ENCODE measurements at regions not wholly inside any gene's neighbourhood (a gene's known extent, or its start where the extent isn't known, plus 50 kb on each side); places are given as distances from the start of the nearest gene placed in this dataset.
A peak's percentile ranks its signal among the peaks of the same experiment; 100 is the strongest.
"Not testable (repeated sequence)": the region's sequence is repeated elsewhere in the genome, so short reads cannot be mapped to it uniquely, and the experiment has no call there.

GRCh38 chr2:204143216-204144014 is 206.9 kb downstream of the ICOS start:
- no peaks in the 10 kb centered on the region for H3K36me3 ChIP-seq (ENCODE audit: control insufficient read depth in 2 of 2, insufficient read depth in 2 of 2, low read length in 1 of 2)
- H3K4me1 ChIP-seq (ENCODE audit: control insufficient read depth in 2 of 2, insufficient read depth in 2 of 2, low read length in 2 of 2) = peaks cover 0 to 4% of the 10 kb centered on the region in 2 donors
- no peaks in the 10 kb centered on the region for H3K9me3 ChIP-seq (ENCODE audit: control insufficient read depth in 2 of 2, insufficient read depth in 1 of 2, low read length in 1 of 2)
- WGBS = 90% methylated on average over 14 of the region's 14 CpGs
- H3K27me3 ChIP-seq (ENCODE audit: control insufficient read depth in 2 of 2, insufficient read depth in 1 of 2, low read length in 1 of 2) = no peaks in the 10 kb centered on the region
- no peak for DNase-seq (ENCODE audit: low read depth in 6 of 9, low spot score in 9 of 9)
- no peak overlapping the region for H3K4me3 ChIP-seq (ENCODE audit: low read length in 2 of 2)
- H3K27ac ChIP-seq (ENCODE audit: low read depth in 1 of 2, low read length in 1 of 2) = no peak overlapping the region

GRCh38 chr2:204144492-204144891 is 207.9 kb downstream of the ICOS start:
- Histone ChIP-seq H3K27me3 (ENCODE audit: control insufficient read depth in 2 of 2, insufficient read depth in 1 of 2, low read length in 1 of 2) (no peaks in the 10 kb centered on the region), H3K27ac (ENCODE audit: low read depth in 1 of 2, low read length in 1 of 2) (no peak overlapping the region), H3K4me3 (ENCODE audit: low read length in 2 of 2) (no peak overlapping the region), H3K36me3 (ENCODE audit: control insufficient read depth in 2 of 2, insufficient read depth in 2 of 2, low read length in 1 of 2) (no peaks in the 10 kb centered on the region), H3K9me3 (ENCODE audit: control insufficient read depth in 2 of 2, insufficient read depth in 1 of 2, low read length in 1 of 2) (no peaks in the 10 kb centered on the region), H3K4me1 (ENCODE audit: control insufficient read depth in 2 of 2, insufficient read depth in 2 of 2, low read length in 2 of 2) (peaks cover 0 to 4% of the 10 kb centered on the region in 2 donors)
- 98% methylated on average over 3 of the region's 3 CpGs for WGBS
- DNase-seq (ENCODE audit: low read depth in 6 of 9, low spot score in 9 of 9) = no peak

GRCh38 chr2:204145263-204145751 is 208.7 kb downstream of the ICOS start:
- H3K27ac ChIP-seq (ENCODE audit: low read depth in 1 of 2, low read length in 1 of 2) = no peak overlapping the region
- H3K4me1 ChIP-seq (ENCODE audit: control insufficient read depth in 2 of 2, insufficient read depth in 2 of 2, low read length in 2 of 2) = peaks cover 0 to 4% of the 10 kb centered on the region in 2 donors
- peak overlapping the region; percentile 39 to 51 for H3K4me3 ChIP-seq (ENCODE audit: low read length in 2 of 2)
- no peaks in the 10 kb centered on the region for H3K27me3 ChIP-seq (ENCODE audit: control insufficient read depth in 2 of 2, insufficient read depth in 1 of 2, low read length in 1 of 2)
- DNase-seq (ENCODE audit: low read depth in 6 of 9, low spot score in 9 of 9) = peak; percentile 52 to 89 (median 72)
- no peaks in the 10 kb centered on the region for H3K9me3 ChIP-seq (ENCODE audit: control insufficient read depth in 2 of 2, insufficient read depth in 1 of 2, low read length in 1 of 2)
- no peaks in the 10 kb centered on the region for H3K36me3 ChIP-seq (ENCODE audit: control insufficient read depth in 2 of 2, insufficient read depth in 2 of 2, low read length in 1 of 2)
- WGBS = 8% methylated on average over 13 of the region's 13 CpGs

GRCh38 chr2:204145791-204146190 is 209.2 kb downstream of the ICOS start:
- peaks cover 0 to 4% of the 10 kb centered on the region in 2 donors for H3K4me1 ChIP-seq (ENCODE audit: control insufficient read depth in 2 of 2, insufficient read depth in 2 of 2, low read length in 2 of 2)
- peak overlapping the region; percentile 39 to 51 for H3K4me3 ChIP-seq (ENCODE audit: low read length in 2 of 2)
- H3K27me3 ChIP-seq (ENCODE audit: control insufficient read depth in 2 of 2, insufficient read depth in 1 of 2, low read length in 1 of 2) = peaks cover 0 to 3% of the 10 kb centered on the region in 2 donors
- H3K27ac ChIP-seq (ENCODE audit: low read depth in 1 of 2, low read length in 1 of 2) = no peak overlapping the region
- no peaks in the 10 kb centered on the region for H3K36me3 ChIP-seq (ENCODE audit: control insufficient read depth in 2 of 2, insufficient read depth in 2 of 2, low read length in 1 of 2)
- DNase-seq (ENCODE audit: low read depth in 6 of 9, low spot score in 9 of 9) = no peak
- H3K9me3 ChIP-seq (ENCODE audit: control insufficient read depth in 2 of 2, insufficient read depth in 1 of 2, low read length in 1 of 2) = no peaks in the 10 kb centered on the region
- 39% methylated on average over 8 of the region's 8 CpGs for WGBS

GRCh38 chr2:204147040-204147439 is 210.5 kb downstream of the ICOS start:
- not testable (repeated sequence) for DNase-seq (ENCODE audit: low read depth in 6 of 9, low spot score in 9 of 9); H3K27ac ChIP-seq (ENCODE audit: low read depth in 1 of 2, low read length in 1 of 2); H3K36me3 ChIP-seq (ENCODE audit: control insufficient read depth in 2 of 2, insufficient read depth in 2 of 2, low read length in 1 of 2); H3K27me3 ChIP-seq (ENCODE audit: control insufficient read depth in 2 of 2, insufficient read depth in 1 of 2, low read length in 1 of 2); H3K4me3 ChIP-seq (ENCODE audit: low read length in 2 of 2); H3K9me3 ChIP-seq (ENCODE audit: control insufficient read depth in 2 of 2, insufficient read depth in 1 of 2, low read length in 1 of 2); H3K4me1 ChIP-seq (ENCODE audit: control insufficient read depth in 2 of 2, insufficient read depth in 2 of 2, low read length in 2 of 2)
- 96% methylated on average over 2 of the region's 2 CpGs for WGBS

GRCh38 chr2:204150721-204151120 is 214.2 kb downstream of the ICOS start:
- no peak overlapping the region for H3K27ac ChIP-seq (ENCODE audit: low read depth in 1 of 2, low read length in 1 of 2)

GRCh38 chr2:204152616-204153015 is 216.1 kb downstream of the ICOS start:
- no peak for DNase-seq (ENCODE audit: low read depth in 6 of 9, low spot score in 9 of 9)
- Histone ChIP-seq H3K4me3 (ENCODE audit: low read length in 2 of 2) (no peak overlapping the region), H3K9me3 (ENCODE audit: control insufficient read depth in 2 of 2, insufficient read depth in 1 of 2, low read length in 1 of 2) (no peaks in the 10 kb centered on the region), H3K27ac (ENCODE audit: low read depth in 1 of 2, low read length in 1 of 2) (no peak overlapping the region), H3K4me1 (ENCODE audit: control insufficient read depth in 2 of 2, insufficient read depth in 2 of 2, low read length in 2 of 2) (no peaks in the 10 kb centered on the region), H3K36me3 (ENCODE audit: control insufficient read depth in 2 of 2, insufficient read depth in 2 of 2, low read length in 1 of 2) (no peaks in the 10 kb centered on the region), H3K27me3 (ENCODE audit: control insufficient read depth in 2 of 2, insufficient read depth in 1 of 2, low read length in 1 of 2) (peaks cover 0 to 4% of the 10 kb centered on the region in 2 donors)
- 90% methylated on average over 3 of the region's 3 CpGs for WGBS

More at GRCh38 chr2:204150721-204151120, 214.2 kb downstream of the ICOS start:
- no peak for DNase-seq (ENCODE audit: low read depth in 6 of 9, low spot score in 9 of 9)
- Histone ChIP-seq H3K27me3 (ENCODE audit: control insufficient read depth in 2 of 2, insufficient read depth in 1 of 2, low read length in 1 of 2) (peaks cover 0 to 4% of the 10 kb centered on the region in 2 donors), H3K36me3 (ENCODE audit: control insufficient read depth in 2 of 2, insufficient read depth in 2 of 2, low read length in 1 of 2) (no peaks in the 10 kb centered on the region), H3K4me3 (ENCODE audit: low read length in 2 of 2) (no peak overlapping the region), H3K4me1 (ENCODE audit: control insufficient read depth in 2 of 2, insufficient read depth in 2 of 2, low read length in 2 of 2) (no peaks in the 10 kb centered on the region), H3K9me3 (ENCODE audit: control insufficient read depth in 2 of 2, insufficient read depth in 1 of 2, low read length in 1 of 2) (no peaks in the 10 kb centered on the region)
- 77% methylated on average over 7 of the region's 7 CpGs for WGBS

GRCh38 chr2:204154863-204155262 is 218.3 kb downstream of the ICOS start:
- 92% methylated on average over 3 of the region's 3 CpGs for WGBS

GRCh38 chr2:204156456-204156855 is 219.9 kb downstream of the ICOS start:
- 90% methylated on average over 1 of the region's 1 CpG for WGBS
- H3K36me3 ChIP-seq (ENCODE audit: control insufficient read depth in 2 of 2, insufficient read depth in 2 of 2, low read length in 1 of 2) = no peaks in the 10 kb centered on the region
- no peak overlapping the region for H3K4me3 ChIP-seq (ENCODE audit: low read length in 2 of 2)
- no peaks in the 10 kb centered on the region for H3K4me1 ChIP-seq (ENCODE audit: control insufficient read depth in 2 of 2, insufficient read depth in 2 of 2, low read length in 2 of 2)
- DNase-seq (ENCODE audit: low read depth in 6 of 9, low spot score in 9 of 9) = no peak
- H3K27ac ChIP-seq (ENCODE audit: low read depth in 1 of 2, low read length in 1 of 2) = no peak overlapping the region
- no peaks in the 10 kb centered on the region for H3K27me3 ChIP-seq (ENCODE audit: control insufficient read depth in 2 of 2, insufficient read depth in 1 of 2, low read length in 1 of 2)
- H3K9me3 ChIP-seq (ENCODE audit: control insufficient read depth in 2 of 2, insufficient read depth in 1 of 2, low read length in 1 of 2) = no peaks in the 10 kb centered on the region

More at GRCh38 chr2:204154863-204155262, 218.3 kb downstream of the ICOS start:
- H3K9me3 ChIP-seq (ENCODE audit: control insufficient read depth in 2 of 2, insufficient read depth in 1 of 2, low read length in 1 of 2) = no peaks in the 10 kb centered on the region
- no peak overlapping the region for H3K4me3 ChIP-seq (ENCODE audit: low read length in 2 of 2)
- no peaks in the 10 kb centered on the region for H3K4me1 ChIP-seq (ENCODE audit: control insufficient read depth in 2 of 2, insufficient read depth in 2 of 2, low read length in 2 of 2)
- no peaks in the 10 kb centered on the region for H3K36me3 ChIP-seq (ENCODE audit: control insufficient read depth in 2 of 2, insufficient read depth in 2 of 2, low read length in 1 of 2)
- H3K27me3 ChIP-seq (ENCODE audit: control insufficient read depth in 2 of 2, insufficient read depth in 1 of 2, low read length in 1 of 2) = peaks cover 0 to 4% of the 10 kb centered on the region in 2 donors
- DNase-seq (ENCODE audit: low read depth in 6 of 9, low spot score in 9 of 9) = no peak
- H3K27ac ChIP-seq (ENCODE audit: low read depth in 1 of 2, low read length in 1 of 2) = no peak overlapping the region

Measured in thymus (tissue), 11 donors.